ENCODE measurements at regions not wholly inside any gene's neighbourhood (a gene's known extent, or its start where the extent isn't known, plus 50 kb on each side); places are given as distances from the start of the nearest gene placed in this dataset.

GRCh38 chr5:116699332-116699731, 124.7 kb upstream of the SEMA6A start:
- TF ChIP-seq, protein P1, sequence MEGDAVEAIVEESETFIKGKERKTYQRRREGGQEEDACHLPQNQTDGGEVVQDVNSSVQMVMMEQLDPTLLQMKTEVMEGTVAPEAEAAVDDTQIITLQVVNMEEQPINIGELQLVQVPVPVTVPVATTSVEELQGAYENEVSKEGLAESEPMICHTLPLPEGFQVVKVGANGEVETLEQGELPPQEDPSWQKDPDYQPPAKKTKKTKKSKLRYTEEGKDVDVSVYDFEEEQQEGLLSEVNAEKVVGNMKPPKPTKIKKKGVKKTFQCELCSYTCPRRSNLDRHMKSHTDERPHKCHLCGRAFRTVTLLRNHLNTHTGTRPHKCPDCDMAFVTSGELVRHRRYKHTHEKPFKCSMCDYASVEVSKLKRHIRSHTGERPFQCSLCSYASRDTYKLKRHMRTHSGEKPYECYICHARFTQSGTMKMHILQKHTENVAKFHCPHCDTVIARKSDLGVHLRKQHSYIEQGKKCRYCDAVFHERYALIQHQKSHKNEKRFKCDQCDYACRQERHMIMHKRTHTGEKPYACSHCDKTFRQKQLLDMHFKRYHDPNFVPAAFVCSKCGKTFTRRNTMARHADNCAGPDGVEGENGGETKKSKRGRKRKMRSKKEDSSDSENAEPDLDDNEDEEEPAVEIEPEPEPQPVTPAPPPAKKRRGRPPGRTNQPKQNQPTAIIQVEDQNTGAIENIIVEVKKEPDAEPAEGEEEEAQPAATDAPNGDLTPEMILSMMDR (conservative IDR thresholded peaks at IDR 0.05) = no peak
- TF ChIP-seq EZH2 (IDR thresholded peaks at IDR 0.05; ENCODE audit: low read depth) = no peak
